H9 (cell line): ENCODE measurements at regions not wholly inside any gene's neighbourhood (a gene's known extent, or its start where the extent isn't known, plus 50 kb on each side); places are given as distances from the start of the nearest gene placed in this dataset.
A peak's percentile ranks its signal among the peaks of the same experiment; 100 is the strongest.
"Not testable (repeated sequence)": the region's sequence is repeated elsewhere in the genome, so short reads cannot be mapped to it uniquely, and the experiment has no call there.

Source experiments
- DNase-seq: peaks from one replicate; pipeline ENCODE4 v3.0.0-alpha.2; 2017
- H2AFZ ChIP-seq: one replicate; pipeline ENCODE4 v1.6.1; 2013; ENCODE audit warnings: mild to moderate bottlenecking, low read length, control low read depth, moderate library complexity
- H2AK5ac ChIP-seq: 2 replicates; pipeline ENCODE4 v1.6.1; 2013; ENCODE audit warnings: low read length, control low read depth, mixed read lengths; ENCODE audit not compliant: insufficient read length
- H2BK120ac ChIP-seq: one replicate; pipeline ENCODE4 v1.6.1; 2013; ENCODE audit warnings: low read depth, mild to moderate bottlenecking, low read length, control low read depth, inconsistent platforms; ENCODE audit not compliant: poor library complexity, severe bottlenecking
- H2BK12ac ChIP-seq: 2 replicates; pipeline ENCODE4 v1.6.1; 2013; ENCODE audit warnings: low read length, control low read depth, mixed read lengths, low read depth; ENCODE audit not compliant: insufficient read length
- H2BK15ac ChIP-seq: 2 replicates; pipeline ENCODE4 v1.6.1; 2013; ENCODE audit warnings: low read depth, low read length, control low read depth
- H2BK20ac ChIP-seq: one replicate; pipeline ENCODE4 v1.6.1; 2013; ENCODE audit warnings: low read depth, mild to moderate bottlenecking, low read length, control low read depth, inconsistent platforms; ENCODE audit not compliant: poor library complexity, severe bottlenecking
- H2BK5ac ChIP-seq: 2 replicates; pipeline ENCODE4 v1.6.1; 2013; ENCODE audit warnings: low read length, control low read depth, mixed read lengths; ENCODE audit not compliant: insufficient read length
- H3K14ac ChIP-seq: 2 replicates; pipeline ENCODE4 v1.6.1; 2013; ENCODE audit warnings: low read length, control low read depth; ENCODE audit not compliant: insufficient read depth
- H3K18ac ChIP-seq: 2 replicates; pipeline ENCODE4 v1.6.1; 2013; ENCODE audit warnings: low read depth, mild to moderate bottlenecking, mixed read lengths, low read length, control low read depth; ENCODE audit not compliant: insufficient read length
- H3K23ac ChIP-seq: 2 replicates; pipeline ENCODE4 v1.6.1; 2013; ENCODE audit warnings: low read length, control low read depth, mixed read lengths, low read depth; ENCODE audit not compliant: insufficient read length
- H3K23me2 ChIP-seq: 2 replicates; pipeline ENCODE4 v1.6.1; 2013; ENCODE audit warnings: low read depth, mild to moderate bottlenecking, mixed read lengths, low read length, control low read depth; ENCODE audit not compliant: insufficient read length, poor library complexity, severe bottlenecking
- H3K27ac ChIP-seq: 2 replicates; pipeline ENCODE4 v1.5.1; 2013; ENCODE audit warnings: low read length, control low read depth, mixed read lengths, low read depth; ENCODE audit not compliant: insufficient read length
- H3K27me3 ChIP-seq: 2 replicates; pipeline ENCODE4 v1.6.1; 2013; ENCODE audit warnings: low read length, control low read depth, inconsistent platforms; ENCODE audit not compliant: insufficient read depth
- H3K4ac ChIP-seq: 2 replicates; pipeline ENCODE4 v1.6.1; 2013; ENCODE audit warnings: low read depth, mild to moderate bottlenecking, control low read depth, inconsistent platforms, low read length, moderate library complexity
- H3K4me1 ChIP-seq: 2 replicates; pipeline ENCODE4 v1.6.1; 2013; ENCODE audit warnings: low read length, control low read depth, inconsistent platforms; ENCODE audit not compliant: insufficient read depth
- H3K4me2 ChIP-seq: 2 replicates; pipeline ENCODE4 v1.6.1; 2013; ENCODE audit warnings: low read length, control low read depth, mixed read lengths; ENCODE audit not compliant: insufficient read length, insufficient read depth
- H3K56ac ChIP-seq: 2 replicates; pipeline ENCODE4 v1.6.1; 2013; ENCODE audit warnings: low read depth, mild to moderate bottlenecking, mixed read lengths, low read length, control low read depth; ENCODE audit not compliant: insufficient read length
- H3K79me1 ChIP-seq: 2 replicates; pipeline ENCODE4 v1.6.1; 2013; ENCODE audit warnings: low read depth, mild to moderate bottlenecking, moderate library complexity, low read length, control low read depth, inconsistent platforms; ENCODE audit not compliant: insufficient read depth, poor library complexity, severe bottlenecking
- H3K79me2 ChIP-seq: 2 replicates; pipeline ENCODE4 v1.6.1; 2013; ENCODE audit warnings: low read length, control low read depth, inconsistent platforms; ENCODE audit not compliant: insufficient read depth
- H3K9ac ChIP-seq: 2 replicates; pipeline ENCODE4 v1.6.1; 2013; ENCODE audit warnings: low read length, control low read depth, mixed read lengths; ENCODE audit not compliant: insufficient read length; ENCODE audit errors: extremely low read depth
- H3K9me3 ChIP-seq: one replicate; pipeline ENCODE4 v1.6.1; 2013; ENCODE audit warnings: low read depth, low read length, inconsistent platforms; ENCODE audit not compliant: control insufficient read depth
- H3T11ph ChIP-seq: one replicate; pipeline ENCODE4 v1.6.1; 2013; ENCODE audit warnings: mild to moderate bottlenecking, low read length, control low read depth, inconsistent platforms
- H4K20me1 ChIP-seq: one replicate; pipeline ENCODE4 v1.6.1; 2013; ENCODE audit not compliant: control insufficient read depth, insufficient read length, insufficient read depth
- H4K5ac ChIP-seq: 2 replicates; pipeline ENCODE4 v1.6.1; 2013; ENCODE audit warnings: low read depth, mild to moderate bottlenecking, mixed read lengths, low read length, control low read depth; ENCODE audit not compliant: insufficient read length
- H4K8ac ChIP-seq: replicated peaks from 2 replicates; pipeline ENCODE4 v1.6.1; 2013; ENCODE audit warnings: low read length, control low read depth, mixed read lengths, low read depth; ENCODE audit not compliant: insufficient read length
- H4K91ac ChIP-seq: 2 replicates; pipeline ENCODE4 v1.6.1; 2013; ENCODE audit warnings: low read depth, mild to moderate bottlenecking, moderate library complexity, mixed read lengths, low read length, control low read depth; ENCODE audit not compliant: insufficient read length
- H3K27ac Mint-ChIP-seq, 3 experiments: 2 replicates in 2 of 3; 3 replicates in 1 of 3; pipeline ENCODE4 v1.8.0; 2020 to 2021; ENCODE audit warnings: mixed read lengths in 3 of 3, mild to moderate bottlenecking in 1 of 3, moderate library complexity in 1 of 3
- H3K27me3 Mint-ChIP-seq: 2 replicates; pipeline ENCODE4 v1.8.0; 2021; ENCODE audit warnings: low read depth, mild to moderate bottlenecking, moderate library complexity, mixed read lengths
- H3K36me3 Mint-ChIP-seq, 3 experiments: 2 replicates in 2 of 3; 3 replicates in 1 of 3; pipeline ENCODE4 v1.8.0; 2020 to 2021; ENCODE audit warnings: low read depth in 3 of 3, mixed read lengths in 3 of 3; ENCODE audit not compliant: insufficient read depth in 1 of 3
- H3K4me1 Mint-ChIP-seq, 2 experiments: 2 replicates each; pipeline ENCODE4 v1.8.0; 2020; ENCODE audit warnings: mixed read lengths in 2 of 2
- H3K4me3 Mint-ChIP-seq, 2 experiments: 2 replicates in 1 of 2; 3 replicates in 1 of 2; pipeline ENCODE4 v1.8.0; 2020 to 2021; ENCODE audit warnings: mild to moderate bottlenecking in 2 of 2, mixed read lengths in 2 of 2, moderate library complexity in 1 of 2
- H3K9me3 Mint-ChIP-seq, 2 experiments: 2 replicates in 1 of 2; 3 replicates in 1 of 2; pipeline ENCODE4 v1.8.0; 2020; ENCODE audit warnings: mild to moderate bottlenecking in 2 of 2, mixed read lengths in 2 of 2, moderate library complexity in 1 of 2
- CTCF ChIP-seq: fragments of 200-600 bp; sonication (generic); conservative IDR thresholded peaks from 3 replicates; pipeline ENCODE4 v1.8.0; 2021; ENCODE audit warnings: antibody characterized with exemption, mild to moderate bottlenecking
- WGBS: extraction: QIAGEN DNeasy Blood & Tissue Kit; methylation state at CpG from one replicate; pipeline ENCODE4 v1.1.7; 2013; ENCODE audit warnings: missing lambda C conversion rate, low lambda C conversion rate, mixed read lengths; ENCODE audit not compliant: insufficient read length; ENCODE audit errors: extremely low coverage; 5-methylcytosine and 5-hydroxymethylcytosine counted together

- Histone ChIP-seq H2BK15ac (no peak overlapping the region), H3K79me1 (no peaks in the 10 kb centered on the region), H3K27me3 (no peaks in the 10 kb centered on the region), H3K56ac (no peak overlapping the region), H3K14ac (no peak overlapping the region), H2BK120ac (no peak overlapping the region), H3K18ac (no peak overlapping the region), H3T11ph (no peak overlapping the region), H3K27ac (no peak overlapping the region), H4K91ac (no peak overlapping the region), H3K4me1 (no peaks in the 10 kb centered on the region), H3K4me2 (no peak overlapping the region), H2AK5ac (no peak overlapping the region), H2BK20ac (no peak overlapping the region), H3K23ac (no peak overlapping the region), H3K9ac (no peak overlapping the region), H3K4ac (no peak overlapping the region), H4K20me1 (no peaks in the 10 kb centered on the region), H2BK12ac (no peak overlapping the region), H4K8ac (no peak overlapping the region), H3K79me2 (no peaks in the 10 kb centered on the region), H3K9me3 (no peaks in the 10 kb centered on the region), H3K23me2 (no peaks in the 10 kb centered on the region), H2AFZ (no peak overlapping the region), H2BK5ac (no peak overlapping the region), H4K5ac (no peak overlapping the region)
- Mint-ChIP-seq H3K4me1 (peaks cover 19 to 24% of the 10 kb centered on the region in 2 experiments), H3K9me3 (peaks cover 28 to 35% of the 10 kb centered on the region in 2 experiments), H3K36me3 (peaks cover 4 to 29% (median 13%) of the 10 kb centered on the region in 3 experiments), H3K27me3 (no peaks in the 10 kb centered on the region), H3K27ac (peak overlapping the region in 1 of 3 experiments; percentile 1; a peak in 2 of 7 replicates), H3K4me3 (no peak overlapping the region)
- no CpG with 5 or more reads among the region's 3 CpGs for WGBS
- TF ChIP-seq CTCF, result no peak
- DNase-seq, result no peak
Observed at GRCh38 chr3:140794507-140794906, 116.6 kb downstream of the TRIM42 start.

- not testable (repeated sequence) for H3K27me3 ChIP-seq, H3K4me1 ChIP-seq, H3K4ac ChIP-seq, DNase-seq, H3K14ac ChIP-seq, H3K79me1 ChIP-seq, H2BK12ac ChIP-seq, H2BK5ac ChIP-seq, H4K5ac ChIP-seq, H3K23ac ChIP-seq, H3K79me2 ChIP-seq, H3K4me3 Mint-ChIP-seq, H3K56ac ChIP-seq, H3K4me1 Mint-ChIP-seq, H3K4me2 ChIP-seq, H3K9ac ChIP-seq, H3K27me3 Mint-ChIP-seq, H3K9me3 ChIP-seq, H3T11ph ChIP-seq, H2BK20ac ChIP-seq, H2BK15ac ChIP-seq, H3K27ac ChIP-seq, H4K91ac ChIP-seq, H2BK120ac ChIP-seq, H3K23me2 ChIP-seq, H2AFZ ChIP-seq, H4K8ac ChIP-seq, H3K27ac Mint-ChIP-seq, H4K20me1 ChIP-seq, H2AK5ac ChIP-seq, H3K18ac ChIP-seq
- no CpG with 5 or more reads among the region's 1 CpG for whole genome bisulfite sequencing
- Mint-ChIP-seq H3K9me3 (peaks cover 35 to 50% of the 10 kb centered on the region in 2 experiments), H3K36me3 (peaks cover 8 to 26% (median 16%) of the 10 kb centered on the region in 3 experiments; a peak in 5 of 7 replicates)
Observed at GRCh38 chr3:140802898-140803297, 125.0 kb downstream of the TRIM42 start.
